PC-3 (cell line): ENCODE measurements at regions not wholly inside any gene's neighbourhood (a gene's known extent, or its start where the extent isn't known, plus 50 kb on each side); places are given as distances from the start of the nearest gene placed in this dataset.

Source experiments
- ATAC-seq: fragments of 200-7000 bp; cut with Tn5 transposase; 2 replicates; pipeline ENCODE4 v1.9.1; 2020; ENCODE audit warnings: mild to moderate bottlenecking, moderate library complexity
- BruUV-seq: library from RNA; stranded (reverse); fragments of 400-500 nt; replicated peaks from 2 replicates; lab custom pipeline; 2021; lab: Mats Ljungman, UMichigan
- CTCF ChIA-PET: fragments of 300-600 bp; sonication (Branson Sonifier 250); formaldehyde crosslinking; loops from one replicate; lab custom pipeline; 2022; ENCODE audit warnings: antibody characterized with exemption; lab: Charles Lee
- POLR2A ChIA-PET: fragments of 300-600 bp; sonication (Branson Sonifier 250); formaldehyde crosslinking; loops from one replicate; lab custom pipeline; 2022; ENCODE audit warnings: antibody characterized with exemption; ENCODE audit not compliant: unreplicated experiment; lab: Charles Lee
- DNase-seq: peaks from one replicate; pipeline ENCODE4 v3.0.0-alpha.2; 2015
- H2AFZ ChIP-seq: fragments of 300-600 bp; sonication (generic); 2 replicates; pipeline ENCODE4 v1.6.0; 2016; ENCODE audit warnings: antibody characterized with exemption, low read length
- H3F3A ChIP-seq: fragments of 300-600 bp; sonication (generic); one replicate; pipeline ENCODE4 v1.6.0; 2017; ENCODE audit warnings: antibody characterized with exemption, low read length, control low read depth, mild to moderate bottlenecking; ENCODE audit not compliant: unreplicated experiment
- H3K27ac ChIP-seq: fragments of 300-600 bp; sonication (generic); 2 replicates; pipeline ENCODE4 v1.5.1; 2016; ENCODE audit warnings: mild to moderate bottlenecking, low read length
- H3K27me3 ChIP-seq: fragments of 300-600 bp; sonication (generic); 2 replicates; pipeline ENCODE4 v1.6.1; 2016; ENCODE audit warnings: low read length, mixed read lengths
- H3K36me3 ChIP-seq: fragments of 300-600 bp; sonication (generic); 2 replicates; pipeline ENCODE4 v1.6.1; 2016; ENCODE audit warnings: low read depth, mixed run types, low read length, mixed read lengths
- H3K4me1 ChIP-seq: fragments of 300-600 bp; sonication (generic); 2 replicates; pipeline ENCODE4 v1.5.1; 2016; ENCODE audit warnings: low read length; ENCODE audit not compliant: insufficient read depth
- H3K4me2 ChIP-seq: fragments of 300-600 bp; sonication (generic); 2 replicates; pipeline ENCODE4 v1.6.0; 2016; ENCODE audit warnings: low read length
- H3K4me3 ChIP-seq: fragments of 300-600 bp; sonication (generic); 2 replicates; pipeline ENCODE4 v1.5.1; 2016; ENCODE audit warnings: mild to moderate bottlenecking, low read length, mixed read lengths
- H3K79me2 ChIP-seq: fragments of 300-600 bp; sonication (generic); 2 replicates; pipeline ENCODE4 v1.6.1; 2017; ENCODE audit warnings: low read length, mixed read lengths
- H3K9ac ChIP-seq: fragments of 300-600 bp; sonication (generic); 2 replicates; pipeline ENCODE4 v1.6.0; 2016; ENCODE audit warnings: mild to moderate bottlenecking, low read length
- H3K9me2 ChIP-seq: fragments of 300-600 bp; sonication (generic); replicated peaks from 2 replicates; pipeline ENCODE4 v1.6.1; 2016; ENCODE audit warnings: mixed run types, low read length, mixed read lengths
- H3K9me3 ChIP-seq: fragments of 300-600 bp; sonication (generic); 2 replicates; pipeline ENCODE4 v1.6.1; 2016; ENCODE audit warnings: low read length, mixed read lengths
- H4K20me1 ChIP-seq: fragments of 300-600 bp; sonication (generic); 2 replicates; pipeline ENCODE4 v1.6.1; 2016; ENCODE audit warnings: low read length, mixed read lengths
- EZH2 ChIP-seq: fragments of 300-600 bp; sonication (generic); IDR thresholded peaks from one replicate; pipeline ENCODE4 v1.6.1; 2017; ENCODE audit warnings: antibody characterized with exemption, mild to moderate bottlenecking, low read length; ENCODE audit not compliant: unreplicated experiment
- EZH2phosphoT487 ChIP-seq: fragments of 300-600 bp; sonication (generic); IDR thresholded peaks from 2 replicates; pipeline ENCODE4 v1.6.1; 2018; ENCODE audit warnings: mild to moderate bottlenecking, antibody characterized with exemption, low read length, borderline replicate concordance
- intact Hi-C: fragments of 100-400 bp; cut with micrococcal nuclease; formaldehyde crosslinking; loops from 2 replicates; pipeline ENCODE4 v1.9.0; 2023
- TF ChIP-seq, protein P1 (sequence below): fragments of 300-600 bp; sonication (generic); conservative IDR thresholded peaks from 2 replicates; pipeline ENCODE4 v1.5.1; 2017; ENCODE audit warnings: antibody characterized with exemption, low read depth, mild to moderate bottlenecking, low read length

DNA sequence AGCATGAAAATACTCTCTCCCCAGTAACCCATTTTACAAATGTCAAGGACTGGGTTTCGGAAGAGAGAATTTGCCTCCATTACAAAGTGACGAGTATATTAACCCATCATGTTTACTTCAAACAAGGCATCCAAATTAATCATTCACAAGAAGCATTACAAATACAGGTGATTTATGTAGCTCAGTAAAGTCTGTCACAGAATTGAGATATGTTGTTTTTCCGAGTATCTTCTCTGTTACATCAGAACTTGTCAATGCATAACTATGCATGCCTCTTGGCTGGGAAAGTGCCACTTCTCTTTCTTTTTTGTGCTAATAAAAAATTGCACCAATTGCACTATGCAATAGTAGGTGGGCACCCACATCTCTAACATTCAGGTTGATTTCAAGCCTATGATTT, 158.2 kb downstream of the AREG start:
- Histone ChIP-seq H3K4me3 (no peak overlapping the region), H3K9me2 (no peaks in the 10 kb centered on the region), H3K4me1 (no peaks in the 10 kb centered on the region), H3K27ac (no peak overlapping the region), H4K20me1 (no peaks in the 10 kb centered on the region), H3K36me3 (no peaks in the 10 kb centered on the region), H3K79me2 (no peaks in the 10 kb centered on the region), H3K4me2 (no peak overlapping the region), H3F3A (no peaks in the 10 kb centered on the region), H3K9ac (no peak overlapping the region), H2AFZ (no peak overlapping the region), H3K9me3 (no peaks in the 10 kb centered on the region), H3K27me3 (no peaks in the 10 kb centered on the region)
- POLR2A ChIA-PET, result no interaction called here
- TF ChIP-seq, protein P1, sequence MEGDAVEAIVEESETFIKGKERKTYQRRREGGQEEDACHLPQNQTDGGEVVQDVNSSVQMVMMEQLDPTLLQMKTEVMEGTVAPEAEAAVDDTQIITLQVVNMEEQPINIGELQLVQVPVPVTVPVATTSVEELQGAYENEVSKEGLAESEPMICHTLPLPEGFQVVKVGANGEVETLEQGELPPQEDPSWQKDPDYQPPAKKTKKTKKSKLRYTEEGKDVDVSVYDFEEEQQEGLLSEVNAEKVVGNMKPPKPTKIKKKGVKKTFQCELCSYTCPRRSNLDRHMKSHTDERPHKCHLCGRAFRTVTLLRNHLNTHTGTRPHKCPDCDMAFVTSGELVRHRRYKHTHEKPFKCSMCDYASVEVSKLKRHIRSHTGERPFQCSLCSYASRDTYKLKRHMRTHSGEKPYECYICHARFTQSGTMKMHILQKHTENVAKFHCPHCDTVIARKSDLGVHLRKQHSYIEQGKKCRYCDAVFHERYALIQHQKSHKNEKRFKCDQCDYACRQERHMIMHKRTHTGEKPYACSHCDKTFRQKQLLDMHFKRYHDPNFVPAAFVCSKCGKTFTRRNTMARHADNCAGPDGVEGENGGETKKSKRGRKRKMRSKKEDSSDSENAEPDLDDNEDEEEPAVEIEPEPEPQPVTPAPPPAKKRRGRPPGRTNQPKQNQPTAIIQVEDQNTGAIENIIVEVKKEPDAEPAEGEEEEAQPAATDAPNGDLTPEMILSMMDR, result no peak
- TF ChIP-seq EZH2 (no peak), EZH2phosphoT487 (no peak)
- intact Hi-C loops, result no loop called here
- CTCF ChIA-PET, result no interaction called here
- ATAC-seq (no peak), DNase-seq (no peak)
- no TSS peak for BruUV-seq

DNA sequence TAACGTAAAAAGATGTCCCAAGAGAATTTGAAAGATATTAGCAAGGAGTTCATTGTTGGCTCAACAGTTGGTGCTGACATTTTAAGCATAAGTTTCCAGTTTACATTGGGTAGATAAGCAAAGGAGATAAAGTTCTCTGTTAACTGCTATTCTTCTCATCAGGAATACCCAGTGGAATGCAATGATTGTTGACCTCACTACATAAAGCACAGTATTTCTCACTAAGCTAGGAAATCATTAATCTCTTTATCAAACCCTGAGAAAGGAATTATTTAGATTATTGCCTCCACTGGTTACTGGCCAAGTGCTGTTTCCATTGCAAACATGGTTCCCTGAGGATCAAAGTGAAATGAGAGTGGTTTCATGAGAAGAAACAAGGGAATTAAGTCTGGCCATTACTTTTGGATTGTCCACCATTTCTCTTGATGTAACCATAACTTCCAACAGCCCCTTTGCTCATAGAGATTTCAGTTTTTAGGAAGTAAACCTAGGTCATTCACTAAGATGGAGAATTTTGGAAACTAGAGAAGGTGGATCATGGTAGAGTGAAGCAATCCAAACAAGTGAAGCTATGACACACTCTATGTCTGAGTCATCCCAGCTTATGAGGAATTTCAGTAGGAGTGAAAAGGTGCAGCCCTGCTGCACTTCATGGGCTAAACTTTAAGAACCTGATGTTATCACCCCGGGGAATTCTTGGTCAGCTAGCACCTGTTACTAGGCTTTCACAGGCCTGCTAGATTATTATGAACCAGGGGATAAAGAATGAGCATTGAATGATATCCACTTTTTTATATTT, 163.4 kb downstream of the AREG start:
- Histone ChIP-seq H3K27me3 (no peaks in the 10 kb centered on the region), H3K79me2 (no peaks in the 10 kb centered on the region), H4K20me1 (no peaks in the 10 kb centered on the region), H3K9ac (no peak overlapping the region), H3K9me3 (no peaks in the 10 kb centered on the region), H3F3A (no peaks in the 10 kb centered on the region), H3K4me1 (peaks cover 4% of the 10 kb centered on the region; the same call in 1 of the 2 replicates), H3K4me3 (no peak overlapping the region), H3K27ac (no peak overlapping the region), H3K4me2 (no peak overlapping the region), H3K36me3 (no peaks in the 10 kb centered on the region), H2AFZ (no peak overlapping the region), H3K9me2 (no peaks in the 10 kb centered on the region)
- ChIA-PET CTCF (no interaction called here), POLR2A (no interaction called here)
- intact Hi-C loops, result no loop called here
- TF ChIP-seq, protein P1, result no peak
- no peak for TF ChIP-seq EZH2
- no peak for TF ChIP-seq EZH2phosphoT487
- DNase-seq (peak; percentile 73), ATAC-seq (peak; percentile 69)
- BruUV-seq, result no TSS peak

DNA sequence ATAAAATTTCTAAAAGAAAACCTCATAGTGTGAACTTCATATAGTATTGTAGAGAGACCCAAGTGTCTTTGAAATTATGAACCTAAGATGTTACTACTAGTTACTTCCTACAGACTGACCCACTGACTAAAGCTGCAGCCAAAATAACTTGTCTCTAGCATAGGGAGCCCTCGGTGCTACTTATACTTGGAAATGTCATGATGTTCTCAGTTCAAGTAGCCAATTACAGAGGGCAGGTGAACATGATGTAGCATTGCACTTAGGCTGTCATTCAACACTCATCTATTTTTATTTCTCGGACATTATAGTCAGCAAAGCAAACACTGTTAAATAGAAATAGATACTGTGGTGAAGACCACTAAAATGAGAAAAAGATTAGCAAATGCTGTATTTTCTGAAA, 165.6 kb downstream of the AREG start:
- ATAC-seq (no peak), DNase-seq (no peak)
- peaks cover 4% of the 10 kb centered on the region; the same call in 1 of the 2 replicates for H3K4me1 ChIP-seq
- no peaks in the 10 kb centered on the region for H3K9me3 ChIP-seq
- no peak overlapping the region for H3K4me3 ChIP-seq
- TF ChIP-seq, protein P1, result no peak
- no peak for TF ChIP-seq EZH2phosphoT487
- TF ChIP-seq EZH2, result no peak
- H3K27me3 ChIP-seq, result no peaks in the 10 kb centered on the region
- H3K9ac ChIP-seq, result no peak overlapping the region
- H3K36me3 ChIP-seq, result no peaks in the 10 kb centered on the region
- intact Hi-C loops, result no loop called here
- POLR2A ChIA-PET, result no interaction called here
- no peak overlapping the region for H3K27ac ChIP-seq
- CTCF ChIA-PET, result no interaction called here
- no peaks in the 10 kb centered on the region for H3F3A ChIP-seq
- no peaks in the 10 kb centered on the region for H3K9me2 ChIP-seq
- no TSS peak for BruUV-seq
- no peaks in the 10 kb centered on the region for H3K79me2 ChIP-seq
- H3K4me2 ChIP-seq, result no peak overlapping the region
- no peaks in the 10 kb centered on the region for H4K20me1 ChIP-seq
- no peak overlapping the region for H2AFZ ChIP-seq
